GM23248 (cell line): ENCODE measurements at regions not wholly inside any gene's neighbourhood (a gene's known extent, or its start where the extent isn't known, plus 50 kb on each side); places are given as distances from the start of the nearest gene placed in this dataset.

Experiments used
- DNase-seq: peaks from one replicate; pipeline ENCODE4 v3.0.0-alpha.2; 2015
- H2AFZ ChIP-seq: fragments of 200-600 bp; sonication (generic); 2 replicates; pipeline ENCODE4 v1.6.1; 2016; ENCODE audit warnings: antibody characterized with exemption
- H3F3A ChIP-seq: fragments of 200-600 bp; sonication (generic); 2 replicates; pipeline ENCODE4 v1.6.1; 2016; ENCODE audit warnings: mild to moderate bottlenecking, antibody characterized with exemption, mixed run types; ENCODE audit not compliant: insufficient read depth
- H3K27ac ChIP-seq: fragments of 200-600 bp; sonication (generic); 2 replicates; pipeline ENCODE4 v1.5.1; 2016; ENCODE audit warnings: mild to moderate bottlenecking
- H3K27me3 ChIP-seq: fragments of 200-600 bp; sonication (generic); replicated peaks from 2 replicates; pipeline ENCODE4 v1.6.1; 2016; ENCODE audit warnings: mild to moderate bottlenecking; ENCODE audit not compliant: insufficient read depth
- H3K36me3 ChIP-seq: fragments of 200-600 bp; sonication (generic); 2 replicates; pipeline ENCODE4 v1.6.1; 2016; ENCODE audit warnings: low read depth, mild to moderate bottlenecking
- H3K4me1 ChIP-seq: fragments of 200-600 bp; sonication (generic); 2 replicates; pipeline ENCODE4 v1.6.1; 2016; ENCODE audit warnings: mild to moderate bottlenecking; ENCODE audit not compliant: insufficient read depth
- H3K4me2 ChIP-seq: fragments of 200-600 bp; sonication (generic); one replicate; pipeline ENCODE4 v1.6.1; 2016; ENCODE audit warnings: mild to moderate bottlenecking; ENCODE audit not compliant: unreplicated experiment
- H3K4me3 ChIP-seq: fragments of 200-600 bp; sonication (generic); 2 replicates; pipeline ENCODE4 v1.5.1; 2016; ENCODE audit warnings: mild to moderate bottlenecking
- H3K79me2 ChIP-seq: fragments of 200-600 bp; sonication (generic); 2 replicates; pipeline ENCODE4 v1.6.1; 2016; ENCODE audit warnings: mild to moderate bottlenecking; ENCODE audit not compliant: insufficient read depth
- H3K9ac ChIP-seq: fragments of 200-600 bp; sonication (generic); 2 replicates; pipeline ENCODE4 v1.6.1; 2016; ENCODE audit warnings: mild to moderate bottlenecking
- H3K9me2 ChIP-seq: fragments of 200-600 bp; sonication (generic); 2 replicates; pipeline ENCODE4 v1.6.1; 2016; ENCODE audit warnings: mixed run types, mild to moderate bottlenecking, moderate library complexity; ENCODE audit not compliant: insufficient read depth
- H3K9me3 ChIP-seq: fragments of 200-600 bp; sonication (generic); one replicate; pipeline ENCODE4 v1.6.1; 2017; ENCODE audit warnings: low read depth
- H4K20me1 ChIP-seq: fragments of 200-600 bp; sonication (generic); 2 replicates; pipeline ENCODE4 v1.6.0; 2016; ENCODE audit not compliant: insufficient read depth
- EZH2 ChIP-seq: fragments of 200-600 bp; sonication (generic); IDR thresholded peaks from 2 replicates; pipeline ENCODE4 v1.6.1; 2018; ENCODE audit warnings: antibody characterized with exemption, mild to moderate bottlenecking; ENCODE audit not compliant: insufficient read depth, poor library complexity, severe bottlenecking
- EZH2phosphoT487 ChIP-seq: fragments of 200-600 bp; sonication (generic); IDR thresholded peaks from 2 replicates; pipeline ENCODE4 v1.6.1; 2018; ENCODE audit warnings: antibody characterized with exemption, moderate library complexity, mild to moderate bottlenecking, low read depth; ENCODE audit not compliant: insufficient read depth
- WGBS, 2 experiments: methylation state at CpG; one replicate each; pipeline ENCODE4 v1.1.6; 2015 to 2017; ENCODE audit warnings: low lambda C conversion rate in 2 of 2, low coverage in 1 of 2; ENCODE audit errors: missing lambda C conversion rate in 2 of 2; 5-methylcytosine and 5-hydroxymethylcytosine counted together
- in situ Hi-C: fragments of 300-500 bp; cut with MboI; formaldehyde crosslinking; loops from 2 replicates; pipeline ENCODE4 v1.15.0; 2020

DNA sequence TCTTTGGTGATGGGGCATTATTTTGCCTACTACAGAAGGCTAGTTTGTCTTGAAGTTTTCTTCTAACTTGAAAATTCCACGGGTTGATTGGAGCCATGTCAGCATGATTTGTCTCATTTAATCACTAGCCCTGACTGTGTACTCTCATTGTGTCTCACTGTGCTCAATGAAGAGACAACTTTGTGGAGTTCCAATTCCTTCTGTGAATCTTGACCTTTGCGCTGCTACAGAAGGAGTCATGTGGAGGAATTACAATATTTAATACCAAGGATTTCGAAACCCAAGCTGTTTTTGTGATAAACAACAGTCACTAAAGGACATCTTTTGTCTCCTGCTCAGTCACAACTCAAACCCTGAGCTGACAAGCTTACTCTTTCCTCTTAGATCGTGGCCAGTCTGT, 98.6 kb upstream of the ACTBL2 start:
- Histone ChIP-seq H3K36me3 (no peaks in the 10 kb centered on the region), H3K4me1 (no peaks in the 10 kb centered on the region), H2AFZ (no peak overlapping the region), H3K27me3 (no peaks in the 10 kb centered on the region), H3K79me2 (no peaks in the 10 kb centered on the region), H3K4me2 (no peak overlapping the region), H3K9me2 (no peaks in the 10 kb centered on the region), H3K27ac (no peak overlapping the region), H3K9me3 (no peaks in the 10 kb centered on the region), H4K20me1 (no peaks in the 10 kb centered on the region), H3F3A (no peaks in the 10 kb centered on the region), H3K4me3 (no peak overlapping the region), H3K9ac (no peak overlapping the region)
- in situ Hi-C loops, result no loop called here
- no peak for DNase-seq
- WGBS, 2 experiments, result 46 to 49% methylated on average over 4 of the region's 4 CpGs
- TF ChIP-seq EZH2 (no peak), EZH2phosphoT487 (no peak)

DNA sequence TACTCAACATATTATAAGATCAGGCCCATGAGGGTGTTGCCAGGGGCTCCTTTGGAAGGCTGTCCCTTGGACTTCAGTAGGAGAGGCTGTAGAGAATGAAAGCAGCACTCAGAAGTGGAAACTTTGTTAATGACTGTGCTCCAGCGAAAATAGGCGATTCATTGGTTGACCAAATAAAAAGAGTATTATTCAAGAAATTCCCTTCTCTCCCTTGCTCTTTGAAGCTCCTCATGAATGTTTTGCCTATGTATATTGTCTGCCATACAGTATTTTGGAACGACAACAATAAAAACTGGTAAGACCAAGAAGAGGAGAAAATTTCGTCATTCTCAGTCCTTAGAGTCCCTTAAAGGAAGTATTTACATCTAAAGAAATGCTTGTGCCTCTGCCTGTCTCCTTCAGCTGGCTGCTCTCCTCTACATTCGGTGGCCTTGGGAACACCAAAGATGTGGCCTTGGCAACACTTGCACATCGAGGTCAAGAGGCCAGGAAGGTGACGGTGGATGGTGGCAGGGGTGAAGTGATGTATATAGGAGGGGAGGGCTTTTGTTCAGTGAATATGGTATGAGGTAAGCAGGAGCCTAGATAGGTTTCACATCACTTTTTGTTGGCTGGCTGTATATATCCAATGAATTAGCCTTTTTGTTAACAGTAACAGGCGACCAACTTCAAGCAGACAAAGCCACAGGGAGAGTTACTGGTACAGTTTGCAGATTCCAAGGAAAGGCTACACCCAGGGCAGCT, 95.0 kb upstream of the ACTBL2 start:
- in situ Hi-C loops, result no loop called here
- H3K9me2 ChIP-seq, result no peaks in the 10 kb centered on the region
- H3K79me2 ChIP-seq, result no peaks in the 10 kb centered on the region
- no peak overlapping the region for H3K4me3 ChIP-seq
- no peaks in the 10 kb centered on the region for H3K4me1 ChIP-seq
- H3K27me3 ChIP-seq, result no peaks in the 10 kb centered on the region
- no peak overlapping the region for H3K4me2 ChIP-seq
- no peaks in the 10 kb centered on the region for H3K36me3 ChIP-seq
- DNase-seq, result no peak
- 63 to 73% methylated on average over 8 of the region's 8 CpGs for WGBS, 2 experiments
- no peak overlapping the region for H3K27ac ChIP-seq
- no peaks in the 10 kb centered on the region for H4K20me1 ChIP-seq
- no peaks in the 10 kb centered on the region for H3K9me3 ChIP-seq
- no peaks in the 10 kb centered on the region for H3F3A ChIP-seq
- TF ChIP-seq EZH2 (no peak), EZH2phosphoT487 (no peak)
- H3K9ac ChIP-seq, result no peak overlapping the region
- H2AFZ ChIP-seq, result no peak overlapping the region

GRCh38 chr5:57576317-57576716, 93.7 kb upstream of the ACTBL2 start:
- no peaks in the 10 kb centered on the region for H3K9me3 ChIP-seq
- no peaks in the 10 kb centered on the region for H3F3A ChIP-seq
- H2AFZ ChIP-seq, result no peak overlapping the region
- no peaks in the 10 kb centered on the region for H3K36me3 ChIP-seq
- no peak overlapping the region for H3K4me3 ChIP-seq
- no peaks in the 10 kb centered on the region for H3K4me1 ChIP-seq
- in situ Hi-C loops, result no loop called here
- H3K4me2 ChIP-seq, result no peak overlapping the region
- WGBS, 2 experiments, result 79 to 82% methylated on average over 6 of the region's 6 CpGs
- H3K9me2 ChIP-seq, result no peaks in the 10 kb centered on the region
- no peak overlapping the region for H3K27ac ChIP-seq
- TF ChIP-seq EZH2, result no peak
- no peak for TF ChIP-seq EZH2phosphoT487
- no peaks in the 10 kb centered on the region for H4K20me1 ChIP-seq
- no peak overlapping the region for H3K9ac ChIP-seq
- DNase-seq, result no peak
- no peaks in the 10 kb centered on the region for H3K27me3 ChIP-seq
- no peaks in the 10 kb centered on the region for H3K79me2 ChIP-seq

DNA sequence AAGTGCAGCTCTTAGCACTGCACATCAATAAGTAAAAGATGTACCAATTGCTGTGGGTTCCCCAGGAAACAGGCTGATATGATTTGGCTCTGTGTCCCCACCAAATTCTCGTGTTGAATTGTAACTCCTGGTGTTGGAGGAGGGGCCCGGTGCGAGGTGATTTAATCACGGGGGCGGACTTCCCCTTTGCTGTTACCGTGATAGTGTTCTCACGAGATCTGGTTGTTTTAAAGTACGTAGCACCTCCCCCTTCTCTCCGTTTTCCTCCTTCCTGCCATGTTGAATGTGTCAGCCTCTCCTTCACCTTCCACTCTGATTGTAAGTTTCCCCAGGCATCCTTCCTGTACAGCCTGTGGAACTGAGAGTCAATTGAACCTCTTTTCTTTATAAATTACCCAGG, 93.2 kb upstream of the ACTBL2 start:
- H2AFZ ChIP-seq, result no peak overlapping the region
- H3K9me2 ChIP-seq, result no peaks in the 10 kb centered on the region
- no peak overlapping the region for H3K27ac ChIP-seq
- no peaks in the 10 kb centered on the region for H3K79me2 ChIP-seq
- no peak overlapping the region for H3K4me2 ChIP-seq
- no peak for TF ChIP-seq EZH2
- no peak for TF ChIP-seq EZH2phosphoT487
- no peak for DNase-seq
- H3K9me3 ChIP-seq, result no peaks in the 10 kb centered on the region
- in situ Hi-C loops, result no loop called here
- no peaks in the 10 kb centered on the region for H4K20me1 ChIP-seq
- H3K4me1 ChIP-seq, result no peaks in the 10 kb centered on the region
- no peaks in the 10 kb centered on the region for H3K36me3 ChIP-seq
- H3K27me3 ChIP-seq, result no peaks in the 10 kb centered on the region
- WGBS, 2 experiments, result 75 to 78% methylated on average over 9 of the region's 9 CpGs
- H3K4me3 ChIP-seq, result no peak overlapping the region
- H3F3A ChIP-seq, result no peaks in the 10 kb centered on the region
- H3K9ac ChIP-seq, result no peak overlapping the region

DNA sequence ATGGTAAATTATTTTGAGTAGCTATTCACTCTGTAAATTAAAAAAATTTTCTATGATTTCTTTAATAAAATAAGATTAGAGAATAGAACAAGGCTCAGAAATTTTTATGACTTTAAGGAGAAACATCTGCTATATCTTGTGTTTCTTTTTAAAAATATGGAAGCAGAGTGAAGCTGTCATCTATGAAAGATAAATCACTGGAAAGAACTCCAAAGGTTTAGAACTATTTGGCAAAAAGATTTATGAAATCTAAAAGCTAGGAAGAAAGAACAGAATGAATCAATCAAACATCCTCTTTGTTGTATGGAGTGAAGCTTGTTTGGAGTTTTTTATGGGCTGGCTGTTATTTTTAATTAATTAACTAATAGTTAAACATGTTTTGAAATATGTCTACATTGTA, 89.8 kb upstream of the ACTBL2 start:
- no peak overlapping the region for H3K4me2 ChIP-seq
- H3F3A ChIP-seq, result no peaks in the 10 kb centered on the region
- H2AFZ ChIP-seq, result no peak overlapping the region
- no peak overlapping the region for H3K4me3 ChIP-seq
- no peak for DNase-seq
- no peaks in the 10 kb centered on the region for H3K36me3 ChIP-seq
- in situ Hi-C loops, result no loop called here
- no peak overlapping the region for H3K27ac ChIP-seq
- H3K27me3 ChIP-seq, result no peaks in the 10 kb centered on the region
- no peaks in the 10 kb centered on the region for H3K79me2 ChIP-seq
- no peak overlapping the region for H3K9ac ChIP-seq
- H3K4me1 ChIP-seq, result no peaks in the 10 kb centered on the region; the same call in 1 of the 2 replicates
- no peaks in the 10 kb centered on the region for H3K9me3 ChIP-seq
- H3K9me2 ChIP-seq, result no peaks in the 10 kb centered on the region
- TF ChIP-seq EZH2phosphoT487, result no peak
- TF ChIP-seq EZH2, result no peak
- H4K20me1 ChIP-seq, result no peaks in the 10 kb centered on the region
